H1 (cell line): ENCODE measurements at regions not wholly inside any gene's neighbourhood (a gene's known extent, or its start where the extent isn't known, plus 50 kb on each side); places are given as distances from the start of the nearest gene placed in this dataset.

Experiments
- CTCF ChIA-PET: fragments of 300-600 bp; sonication (Branson Sonifier 250); formaldehyde crosslinking; loops from one replicate; lab custom pipeline; 2021; ENCODE audit not compliant: partially characterized antibody; lab: Charles Lee
- POLR2A ChIA-PET: fragments of 300-600 bp; sonication (Branson Sonifier 250); formaldehyde crosslinking; loops from one replicate; lab custom pipeline; 2021; ENCODE audit warnings: inconsistent platforms; ENCODE audit not compliant: partially characterized antibody; lab: Charles Lee
- DNase-seq, 2 experiments: peaks; one replicate each; pipeline versions ENCODE4 v3.0.0 to v3.0.0-alpha.2; 2010 to 2022; ENCODE audit warnings: low spot score in 2 of 2, low read depth in 1 of 2, mixed read lengths in 1 of 2
- FAIRE-seq: peaks from 2 replicates; lab custom pipeline; 2011; peaks lifted over from hg19 to GRCh38; lab: Jason Lieb, UNC
- H2AFZ ChIP-seq: 2 replicates; pipeline ENCODE4 v1.8.1; 2012; ENCODE audit warnings: low read length, inconsistent platforms
- H2AK5ac ChIP-seq: 2 replicates; pipeline ENCODE4 v1.6.1; 2013; ENCODE audit warnings: low read depth, low read length
- H2BK120ac ChIP-seq: replicated peaks from 2 replicates; pipeline ENCODE3; 2013; ENCODE audit warnings: low read depth, low read length, inconsistent platforms
- H2BK12ac ChIP-seq: 2 replicates; pipeline ENCODE4 v1.6.1; 2013; ENCODE audit warnings: low read depth, low read length
- H2BK15ac ChIP-seq: 2 replicates; pipeline ENCODE4 v1.6.1; 2013; ENCODE audit warnings: low read length
- H2BK20ac ChIP-seq: 2 replicates; pipeline ENCODE4 v1.6.1; 2013; ENCODE audit warnings: low read length
- H2BK5ac ChIP-seq: 2 replicates; pipeline ENCODE4 v1.6.1; 2013; ENCODE audit warnings: low read depth, low read length
- H3K14ac ChIP-seq: 2 replicates; pipeline ENCODE4 v1.6.1; 2013; ENCODE audit warnings: inconsistent platforms; ENCODE audit not compliant: insufficient read length
- H3K18ac ChIP-seq: 2 replicates; pipeline ENCODE4 v1.6.1; 2013; ENCODE audit warnings: low read length; ENCODE audit errors: extremely low read depth
- H3K23ac ChIP-seq: 2 replicates; pipeline ENCODE4 v1.6.1; 2013; ENCODE audit warnings: inconsistent platforms; ENCODE audit not compliant: insufficient read length
- H3K23me2 ChIP-seq: 2 replicates; pipeline ENCODE4 v1.6.1; 2013; ENCODE audit warnings: low read depth, low read length
- H3K27ac ChIP-seq: 2 replicates; pipeline ENCODE4 v1.6.1; 2011; ENCODE audit warnings: low read depth, low read length, inconsistent platforms
- H3K27me3 ChIP-seq, 4 experiments: replicated peaks in 1 of 4; 1 replicate in 1 of 4; 2 replicates in 3 of 4; pipeline versions ENCODE4 v1.6.1 to v1.8.1; 2011 to 2013; ENCODE audit warnings: low read length in 3 of 4, mild to moderate bottlenecking in 3 of 4, inconsistent platforms in 2 of 4, mixed read lengths in 2 of 4, moderate library complexity in 1 of 4; ENCODE audit not compliant: control insufficient read depth in 3 of 4, insufficient read depth in 3 of 4; ENCODE audit errors: extremely low read depth in 1 of 4
- H3K36me3 ChIP-seq, 4 experiments: 2 replicates each; pipeline versions ENCODE4 v1.6.1 to v1.8.1; 2011 to 2013; ENCODE audit warnings: mild to moderate bottlenecking in 4 of 4, low read length in 3 of 4, moderate library complexity in 2 of 4, control low read depth in 1 of 4, inconsistent platforms in 1 of 4; ENCODE audit not compliant: insufficient read depth in 4 of 4, control insufficient read depth in 2 of 4
- H3K4ac ChIP-seq: replicated peaks from 2 replicates; pipeline ENCODE3; 2013; ENCODE audit warnings: low read length, low read depth, mixed read lengths, inconsistent platforms; ENCODE audit not compliant: insufficient read length
- H3K4me1 ChIP-seq, 4 experiments: replicated peaks in 1 of 4; 1 replicate in 1 of 4; 2 replicates in 3 of 4; pipeline versions ENCODE4 v1.6.1 to v1.8.1; 2011 to 2013; ENCODE audit warnings: low read length in 3 of 4, inconsistent platforms in 2 of 4, mixed read lengths in 1 of 4; ENCODE audit not compliant: insufficient read depth in 4 of 4, control insufficient read depth in 3 of 4
- H3K4me2 ChIP-seq, 2 experiments: 2 replicates each; pipeline versions ENCODE4 v1.6.1 to v1.8.1; 2011 to 2013; ENCODE audit warnings: low read depth in 2 of 2, low read length in 2 of 2, control low read depth in 1 of 2, inconsistent platforms in 1 of 2, mild to moderate bottlenecking in 1 of 2; ENCODE audit not compliant: insufficient read depth in 1 of 2
- H3K4me3 ChIP-seq, 4 experiments: fragments of 200-600, 300-600 bp in 1 of 4; sonication (generic), shearing (Covaris generic), sonication (Bioruptor Twin) in 1 of 4; 2 replicates each; pipeline versions ENCODE4 v1.5.1 to v1.8.1; 2011 to 2016; ENCODE audit warnings: low read length in 4 of 4, low read depth in 3 of 4, control low read depth in 2 of 4, inconsistent platforms in 2 of 4, mild to moderate bottlenecking in 2 of 4, mixed read lengths in 1 of 4, moderate library complexity in 1 of 4; ENCODE audit not compliant: insufficient read depth in 2 of 4; ENCODE audit errors: extremely low read depth in 1 of 4
- H3K56ac ChIP-seq: replicated peaks from 2 replicates; pipeline ENCODE3; 2013; ENCODE audit warnings: low read depth, mild to moderate bottlenecking, mixed read lengths, low read length, inconsistent platforms; ENCODE audit not compliant: insufficient read length
- H3K79me1 ChIP-seq: 2 replicates; pipeline ENCODE4 v1.6.1; 2013; ENCODE audit warnings: low read depth, low read length, control low read depth
- H3K79me2 ChIP-seq, 2 experiments: 2 replicates each; pipeline versions ENCODE4 v1.6.1 to v1.8.1; 2012 to 2013; ENCODE audit warnings: low read length in 2 of 2, mild to moderate bottlenecking in 2 of 2, inconsistent platforms in 1 of 2; ENCODE audit not compliant: insufficient read depth in 2 of 2, control insufficient read depth in 1 of 2
- H3K9ac ChIP-seq, 4 experiments: replicated peaks in 1 of 4; 1 replicate in 1 of 4; 2 replicates in 3 of 4; pipeline versions ENCODE4 v1.6.1 to v1.8.1; 2011 to 2013; ENCODE audit warnings: low read depth in 3 of 4, low read length in 3 of 4, control low read depth in 2 of 4, mild to moderate bottlenecking in 2 of 4, moderate library complexity in 2 of 4, inconsistent platforms in 1 of 4; ENCODE audit errors: extremely low read depth in 1 of 4
- H3K9me3 ChIP-seq, 2 experiments: 2 replicates each; pipeline versions ENCODE4 v1.6.1 to v1.8.1; 2012 to 2013; ENCODE audit warnings: mild to moderate bottlenecking in 2 of 2, moderate library complexity in 2 of 2, control low read depth in 1 of 2, inconsistent platforms in 1 of 2, low read depth in 1 of 2, low read length in 1 of 2, mixed read lengths in 1 of 2; ENCODE audit not compliant: insufficient read depth in 2 of 2
- H4K20me1 ChIP-seq, 2 experiments: replicated peaks in 1 of 2; 2 replicates each; pipeline versions ENCODE3 to v1.8.1; 2011 to 2013; ENCODE audit warnings: inconsistent platforms in 2 of 2, low read length in 2 of 2, mild to moderate bottlenecking in 1 of 2; ENCODE audit not compliant: insufficient read depth in 2 of 2, control insufficient read depth in 1 of 2
- H4K5ac ChIP-seq: 2 replicates; pipeline ENCODE4 v1.6.1; 2013; ENCODE audit warnings: low read length, low read depth, mixed read lengths, inconsistent platforms; ENCODE audit not compliant: insufficient read length
- H4K8ac ChIP-seq: 2 replicates; pipeline ENCODE4 v1.8.0; 2013; ENCODE audit warnings: mild to moderate bottlenecking, moderate library complexity, low read length, inconsistent platforms; ENCODE audit not compliant: insufficient read depth; ENCODE audit errors: extremely low read depth
- H4K91ac ChIP-seq: replicated peaks from 2 replicates; pipeline ENCODE3; 2013; ENCODE audit warnings: low read length, mixed read lengths, inconsistent platforms; ENCODE audit not compliant: insufficient read length
- BACH1 ChIP-seq: IDR thresholded peaks from 2 replicates; pipeline ENCODE4 v1.6.1; 2012; ENCODE audit warnings: low read length, improper control_type of control experiment
- BCL11A ChIP-seq, 2 experiments: IDR thresholded peaks; one replicate each; pipeline ENCODE4 v1.6.1; 2011; ENCODE audit warnings: low read depth in 2 of 2, low read length in 2 of 2, mild to moderate bottlenecking in 2 of 2
- CEBPB ChIP-seq: IDR thresholded peaks from 2 replicates; pipeline ENCODE4 v1.6.1; 2012; ENCODE audit warnings: low read depth, low read length
- FOSL1 ChIP-seq: IDR thresholded peaks from 2 replicates; pipeline ENCODE4 v1.6.1; 2011; ENCODE audit warnings: mild to moderate bottlenecking, low read depth, low read length, moderate library complexity; ENCODE audit not compliant: insufficient read depth
- SAP30 ChIP-seq: fragments of 300-600 bp; sonication (generic); IDR thresholded peaks from 2 replicates; pipeline ENCODE4 v1.7.1; 2012; ENCODE audit warnings: low read length, moderate library complexity, mild to moderate bottlenecking, inconsistent platforms; ENCODE audit not compliant: insufficient read depth, insufficient replicate concordance
- SP2 ChIP-seq: IDR thresholded peaks from 2 replicates; pipeline ENCODE4 v1.6.1; 2012; ENCODE audit warnings: mild to moderate bottlenecking, low read length, inconsistent platforms
- TAF1 ChIP-seq: IDR thresholded peaks from 2 replicates; pipeline ENCODE4 v1.6.1; 2011; ENCODE audit warnings: mild to moderate bottlenecking, low read depth, low read length
- TAF7 ChIP-seq: optimal IDR thresholded peaks from 2 replicates; pipeline ENCODE3; 2011; ENCODE audit warnings: low read depth, mild to moderate bottlenecking, inconsistent platforms, low read length, moderate library complexity, borderline replicate concordance
- WGBS, 2 experiments: shearing (Covaris generic) in 1 of 2; methylation state at CpG; one replicate each; pipeline versions ENCODE4 v1.1.6 to v1.1.7; 2013 to 2015; ENCODE audit warnings: low lambda C conversion rate in 2 of 2, mixed read lengths in 2 of 2, inconsistent platforms in 1 of 2, low coverage in 1 of 2, missing lambda C conversion rate in 1 of 2; ENCODE audit not compliant: insufficient replicate concordance in 2 of 2, insufficient coverage in 1 of 2, insufficient read length in 1 of 2; ENCODE audit errors: extremely low coverage in 1 of 2, missing lambda C conversion rate in 1 of 2; 5-methylcytosine and 5-hydroxymethylcytosine counted together

DNA sequence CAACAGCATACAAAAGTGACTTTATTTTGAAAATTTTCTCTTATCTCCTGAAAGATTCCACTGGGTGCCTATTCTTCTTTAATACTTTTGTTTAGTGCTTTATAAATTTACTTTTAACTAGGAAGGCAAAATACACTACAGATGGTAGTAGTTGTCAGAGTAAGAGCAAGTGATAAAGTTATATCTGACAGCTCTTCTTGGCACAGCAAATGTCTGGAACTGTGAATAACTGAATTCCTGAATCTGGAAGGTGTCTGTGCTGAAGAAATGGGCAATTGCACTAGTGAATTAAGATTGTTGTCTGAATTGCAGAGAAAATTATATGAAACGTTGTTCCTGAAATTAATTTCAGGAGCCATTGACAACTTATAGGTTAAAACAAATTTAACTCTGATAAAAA lies 213.8 kb upstream of the CBLB start:
- H4K91ac ChIP-seq, result no peak overlapping the region
- CTCF ChIA-PET, result no interaction called here
- POLR2A ChIA-PET, result no interaction called here

More for the DNA sequence above, 213.8 kb upstream of the CBLB start:
- no peak for TF ChIP-seq TAF7
- no peak for TF ChIP-seq CEBPB
- no peak for TF ChIP-seq BACH1
- no peak for TF ChIP-seq SAP30
- TF ChIP-seq SP2, result no peak
- TF ChIP-seq FOSL1, result no peak
- TF ChIP-seq BCL11A (IDR thresholded peaks at IDR 0.05; ENCODE audit: low read depth in 2 of 2, low read length in 2 of 2), result no peak
- TF ChIP-seq TAF1, result no peak
- TF ChIP-seq, all 59 proteins: peak for 0
- no peak overlapping the region for H2BK20ac ChIP-seq
- H3K36me3 ChIP-seq, result no peaks in the 10 kb centered on the region
- H3K9ac ChIP-seq, result no peak overlapping the region
- H3K14ac ChIP-seq, result no peak overlapping the region
- no peak overlapping the region for H4K8ac ChIP-seq
- H3K79me1 ChIP-seq, result no peaks in the 10 kb centered on the region
- H3K79me2 ChIP-seq, result no peaks in the 10 kb centered on the region
- no peaks in the 10 kb centered on the region for H3K27me3 ChIP-seq
- H3K9me3 ChIP-seq, result no peaks in the 10 kb centered on the region
- no peak overlapping the region for H3K27ac ChIP-seq
- H4K20me1 ChIP-seq, result no peaks in the 10 kb centered on the region
- no peak overlapping the region for H2BK12ac ChIP-seq
- H3K56ac ChIP-seq, result no peak overlapping the region
- no peak overlapping the region for H3K18ac ChIP-seq
- H2BK120ac ChIP-seq, result no peak overlapping the region
- no peaks in the 10 kb centered on the region for H3K4me1 ChIP-seq
- no peak overlapping the region for H3K4me2 ChIP-seq
- no peak overlapping the region for H2BK5ac ChIP-seq
- no peak overlapping the region for H3K4ac ChIP-seq
- WGBS, 2 experiments, result 84% methylated on average over 1 of the region's 1 CpG; no CpG with 5 or more reads in 1 of the 2 experiments
- DNase-seq (no peak), FAIRE-seq (no peak)
- H2BK15ac ChIP-seq, result no peak overlapping the region
- H3K23me2 ChIP-seq, result no peaks in the 10 kb centered on the region; the same call in 1 of the 2 replicates
- no peak overlapping the region for H4K5ac ChIP-seq
- no peak overlapping the region for H3K23ac ChIP-seq
- no peak overlapping the region for H2AK5ac ChIP-seq
- no peak overlapping the region for H3K4me3 ChIP-seq
- no peak overlapping the region for H2AFZ ChIP-seq
